ENCODE measurements at regions not wholly inside any gene's neighbourhood (a gene's known extent, or its start where the extent isn't known, plus 50 kb on each side); places are given as distances from the start of the nearest gene placed in this dataset.

DNA sequence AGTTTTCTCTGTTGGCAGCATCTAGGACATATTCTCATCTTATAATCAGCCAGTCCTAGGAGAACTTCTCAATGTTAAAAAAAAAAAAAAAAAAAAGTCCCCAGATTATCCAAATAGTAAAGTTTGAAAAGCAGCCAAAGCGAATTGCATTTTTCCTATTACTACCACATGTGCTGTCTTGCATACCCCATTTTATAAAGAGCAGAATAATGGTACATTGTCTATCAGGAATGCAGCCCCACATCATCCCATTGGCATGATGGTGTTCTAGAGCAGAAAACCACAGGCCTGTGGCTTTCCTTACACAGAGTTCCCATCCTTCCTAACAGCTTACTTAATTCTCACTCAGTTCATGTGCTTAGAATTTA, 381.6 kb downstream of the TMEM38B start:
- Histone ChIP-seq H3K27me3 (ENCODE audit: insufficient read depth, low read length) (no peaks in the 10 kb centered on the region), H3K9me3 (ENCODE audit: control insufficient read depth, low read depth, low read length) (no peaks in the 10 kb centered on the region), H2BK20ac (ENCODE audit: low read depth, low read length, poor library complexity, severe bottlenecking) (no peak overlapping the region), H2AK5ac (ENCODE audit: insufficient read length, low read length) (no peak overlapping the region), H2BK120ac (ENCODE audit: low read depth, low read length, poor library complexity, severe bottlenecking) (no peak overlapping the region), H2BK12ac (ENCODE audit: insufficient read length, low read depth, low read length) (no peak overlapping the region), H3K14ac (ENCODE audit: insufficient read depth, low read length) (no peak overlapping the region), H3K4me1 (ENCODE audit: insufficient read depth, low read length) (no peaks in the 10 kb centered on the region), H3K23me2 (ENCODE audit: insufficient read length, low read depth, low read length, poor library complexity, severe bottlenecking) (no peaks in the 10 kb centered on the region), H3K4ac (ENCODE audit: low read depth, low read length) (no peak overlapping the region), H3T11ph (ENCODE audit: low read length) (no peak overlapping the region), H4K8ac (replicated peaks; ENCODE audit: insufficient read length, low read depth, low read length) (no peak overlapping the region), H3K79me2 (ENCODE audit: insufficient read depth, low read length) (no peaks in the 10 kb centered on the region), H2BK15ac (ENCODE audit: low read depth, low read length) (no peak overlapping the region), H4K5ac (ENCODE audit: insufficient read length, low read depth, low read length) (no peak overlapping the region), H3K56ac (ENCODE audit: insufficient read length, low read depth, low read length) (no peak overlapping the region), H2BK5ac (ENCODE audit: insufficient read length, low read length) (no peak overlapping the region), H3K18ac (ENCODE audit: insufficient read length, low read depth, low read length) (no peak overlapping the region), H4K91ac (ENCODE audit: insufficient read length, low read depth, low read length) (no peak overlapping the region), H4K20me1 (ENCODE audit: control insufficient read depth, insufficient read depth, insufficient read length) (no peaks in the 10 kb centered on the region), H3K27ac (ENCODE audit: insufficient read length, low read depth, low read length) (no peak overlapping the region), H3K79me1 (ENCODE audit: insufficient read depth, low read depth, low read length, poor library complexity, severe bottlenecking) (no peaks in the 10 kb centered on the region), H2AFZ (ENCODE audit: low read length) (no peak overlapping the region), H3K23ac (ENCODE audit: insufficient read length, low read depth, low read length) (no peak overlapping the region), H3K9ac (ENCODE audit: extremely low read depth, insufficient read length, low read length) (no peak overlapping the region), H3K4me2 (ENCODE audit: insufficient read depth, insufficient read length, low read length) (no peak overlapping the region)
- TF ChIP-seq, protein P1, sequence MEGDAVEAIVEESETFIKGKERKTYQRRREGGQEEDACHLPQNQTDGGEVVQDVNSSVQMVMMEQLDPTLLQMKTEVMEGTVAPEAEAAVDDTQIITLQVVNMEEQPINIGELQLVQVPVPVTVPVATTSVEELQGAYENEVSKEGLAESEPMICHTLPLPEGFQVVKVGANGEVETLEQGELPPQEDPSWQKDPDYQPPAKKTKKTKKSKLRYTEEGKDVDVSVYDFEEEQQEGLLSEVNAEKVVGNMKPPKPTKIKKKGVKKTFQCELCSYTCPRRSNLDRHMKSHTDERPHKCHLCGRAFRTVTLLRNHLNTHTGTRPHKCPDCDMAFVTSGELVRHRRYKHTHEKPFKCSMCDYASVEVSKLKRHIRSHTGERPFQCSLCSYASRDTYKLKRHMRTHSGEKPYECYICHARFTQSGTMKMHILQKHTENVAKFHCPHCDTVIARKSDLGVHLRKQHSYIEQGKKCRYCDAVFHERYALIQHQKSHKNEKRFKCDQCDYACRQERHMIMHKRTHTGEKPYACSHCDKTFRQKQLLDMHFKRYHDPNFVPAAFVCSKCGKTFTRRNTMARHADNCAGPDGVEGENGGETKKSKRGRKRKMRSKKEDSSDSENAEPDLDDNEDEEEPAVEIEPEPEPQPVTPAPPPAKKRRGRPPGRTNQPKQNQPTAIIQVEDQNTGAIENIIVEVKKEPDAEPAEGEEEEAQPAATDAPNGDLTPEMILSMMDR (conservative IDR thresholded peaks at IDR 0.05), result no peak
- H3K9me3 Mint-ChIP-seq, result no peaks in the 10 kb centered on the region
- H3K4me1 Mint-ChIP-seq, result peaks cover 3 to 5% of the 10 kb centered on the region in 2 experiments; a peak in 2 of 4 replicates
- no peak for DNase-seq
- WGBS (ENCODE audit: extremely low coverage, insufficient read length, low lambda C conversion rate), result no CpG with 5 or more reads among the region's 1 CpG
- peak overlapping the region in 2 of 3 experiments; percentile 31 to 40; a peak in 2 of 7 replicates for H3K27ac Mint-ChIP-seq
- H3K27me3 Mint-ChIP-seq (ENCODE audit: low read depth), result no peaks in the 10 kb centered on the region
- no peaks in the 10 kb centered on the region for H3K36me3 Mint-ChIP-seq (ENCODE audit: insufficient read depth in 1 of 3, low read depth in 3 of 3)
- no peak overlapping the region for H3K4me3 Mint-ChIP-seq

All from H9 (cell line).